ENCODE measurements at regions not wholly inside any gene's neighbourhood (a gene's known extent, or its start where the extent isn't known, plus 50 kb on each side); places are given as distances from the start of the nearest gene placed in this dataset.

- TF ChIP-seq ZNF239 (CRISPR knock-in tag; IDR thresholded peaks at IDR 0.05) (no peak), EZH2 (IDR thresholded peaks at IDR 0.05; ENCODE audit: borderline replicate concordance, low read depth, low read length) (no peak), CTCF (IDR thresholded peaks at IDR 0.05 in 2 of 3, conservative IDR thresholded peaks at IDR 0.05 in 1 of 3; ENCODE audit: insufficient read depth in 2 of 3, low read depth in 1 of 3, low read length in 3 of 3) (no peak), THRA (IDR thresholded peaks at IDR 0.05) (no peak), STAG1 (CRISPR knock-in tag; IDR thresholded peaks at IDR 0.05; ENCODE audit: borderline replicate concordance) (no peak)
Measured at GRCh38 chr14:62099091-62099490, 336.9 kb downstream of the SNAPC1 start.
